Stimulated activated CD8-positive, alpha-beta memory T cell treated with anti-CD3 and anti-CD28 coated beads, Interleukin-7, amount 100 ng/mL, for 48 hours (primary cell): ENCODE measurements at regions not wholly inside any gene's neighbourhood (a gene's known extent, or its start where the extent isn't known, plus 50 kb on each side); places are given as distances from the start of the nearest gene placed in this dataset.

Experiments
- DNase-seq, 2 donors: peaks; one replicate each; pipeline ENCODE4 v3.0.0-alpha.2; 2020; ENCODE audit warnings: low read depth in 1 of 2; ENCODE audit errors: extremely low read depth in 1 of 2

DNA sequence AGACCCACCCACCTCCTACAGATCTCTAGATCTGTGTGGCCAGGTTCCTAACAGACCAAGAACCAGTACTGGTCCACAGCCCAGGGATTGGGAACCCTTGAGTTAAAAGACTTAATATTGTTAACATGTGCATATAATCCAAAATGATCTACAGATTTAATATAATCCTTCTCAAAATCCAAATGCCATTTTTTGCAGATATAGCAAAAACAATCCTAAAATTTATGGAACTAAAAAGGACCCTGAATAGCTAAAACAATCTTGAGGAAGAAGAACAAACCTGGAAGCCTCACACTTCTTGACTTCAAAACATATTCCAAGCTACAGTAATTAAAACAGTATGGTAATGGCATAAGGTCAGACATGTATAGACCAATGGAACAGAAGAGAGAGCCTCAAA lies 206.9 kb upstream of the SIX2 start:
- no peak for DNase-seq

DNA sequence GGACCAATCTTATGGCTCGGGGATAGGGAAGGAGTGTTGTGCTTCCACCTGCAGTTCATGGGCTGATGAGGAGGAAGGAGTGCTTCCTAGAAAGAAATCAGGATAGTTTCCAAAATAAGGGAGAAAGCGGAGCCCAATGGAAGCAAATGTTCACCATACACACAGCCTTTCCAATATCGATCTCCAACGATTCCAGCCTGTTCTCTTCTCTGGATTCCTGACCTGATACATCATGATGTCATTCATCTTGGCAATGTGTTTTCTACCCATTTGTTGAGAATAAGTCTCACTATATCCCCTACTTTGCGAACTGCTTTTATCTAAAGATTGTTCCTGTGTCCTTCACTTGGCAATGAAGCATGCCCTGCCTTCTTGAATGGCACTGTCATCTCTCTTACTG lies 205.3 kb upstream of the SIX2 start:
- DNase-seq = no peak

DNA sequence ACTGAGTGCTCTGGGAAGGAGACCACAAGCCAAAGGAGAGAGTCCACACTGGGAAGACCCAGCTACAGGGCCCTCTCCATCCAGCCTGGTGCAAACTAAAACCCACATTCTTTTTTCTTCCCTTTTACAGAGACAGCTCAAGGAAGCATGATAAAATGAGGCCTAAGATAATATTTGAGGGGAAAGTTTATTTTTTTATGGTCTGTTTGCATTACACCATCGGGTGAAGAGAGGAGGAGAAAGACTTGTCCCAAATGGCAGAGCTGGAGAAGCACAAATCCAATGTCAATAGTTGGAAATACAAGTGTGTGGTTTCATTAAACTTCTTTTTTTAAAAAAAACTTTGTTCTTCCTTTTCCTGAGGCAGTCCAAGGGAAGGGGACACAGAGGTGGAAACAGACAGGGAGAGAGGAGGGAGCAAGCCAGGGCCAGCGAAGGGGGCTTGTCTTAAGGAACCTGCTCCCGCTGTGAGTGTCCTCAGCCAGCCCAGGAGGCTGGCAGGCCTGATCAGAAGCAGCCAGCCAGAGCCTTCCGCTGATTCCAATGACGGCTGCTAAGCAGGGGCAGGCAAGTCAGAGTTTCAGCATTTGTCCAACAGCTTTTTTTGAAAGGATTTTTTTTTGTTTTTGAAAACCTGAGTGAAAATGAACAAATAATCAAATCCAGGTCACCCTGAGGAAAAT lies 203.8 kb upstream of the SIX2 start:
- no peak for DNase-seq

DNA sequence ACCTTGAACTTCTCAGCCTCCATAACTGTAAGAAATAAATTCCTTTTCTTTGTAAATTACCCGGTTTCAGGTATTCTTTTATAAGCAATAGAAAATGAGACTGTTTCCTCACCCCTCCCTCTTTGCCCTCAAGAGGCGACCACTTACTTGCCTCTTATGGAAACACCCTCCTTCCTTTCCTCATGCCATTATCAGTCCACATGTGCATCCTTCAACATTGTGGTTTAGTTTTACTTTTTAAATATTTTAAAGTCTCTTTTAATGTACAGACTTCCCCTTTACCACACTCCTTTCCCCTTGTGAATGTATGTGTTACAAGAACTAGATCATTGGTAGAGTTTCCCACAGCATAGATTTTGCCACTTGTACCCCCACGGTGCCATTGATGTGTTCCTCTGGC lies 202.4 kb upstream of the SIX2 start:
- DNase-seq = no peak

DNA sequence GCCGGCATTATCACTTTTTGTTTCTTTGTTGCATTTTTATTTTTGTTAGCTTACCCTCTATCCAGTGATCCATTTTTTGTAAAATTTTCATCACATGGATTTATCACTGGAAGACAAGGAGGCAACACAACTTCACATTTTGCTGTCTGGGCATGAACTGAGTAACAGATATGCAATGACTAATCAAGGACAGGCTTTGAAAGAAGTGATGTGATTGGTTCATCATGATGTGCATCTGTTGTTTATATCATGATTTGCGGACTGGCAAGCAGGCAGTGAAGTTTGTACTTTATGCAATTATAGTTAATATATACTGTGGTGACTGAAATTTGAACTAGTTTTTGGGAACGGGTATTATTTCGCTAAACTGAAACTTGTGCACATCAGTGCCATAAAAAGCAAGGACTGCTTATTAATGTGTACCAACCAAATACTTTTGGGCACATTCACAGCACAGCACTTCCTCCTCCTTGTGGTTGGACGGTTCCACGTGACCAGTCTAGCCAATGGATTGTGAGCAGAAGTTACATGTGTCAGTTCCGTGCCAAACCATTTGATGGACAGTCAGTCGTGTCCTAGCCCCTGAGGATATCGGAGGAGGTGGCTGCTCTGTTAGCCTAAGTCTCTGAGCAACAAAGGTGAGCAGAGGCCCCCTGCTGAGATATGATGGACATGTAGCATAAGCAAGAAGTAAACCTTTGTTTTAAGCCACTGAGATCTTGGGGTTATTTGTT lies 201.4 kb upstream of the SIX2 start:
- DNase-seq = no peak

DNA sequence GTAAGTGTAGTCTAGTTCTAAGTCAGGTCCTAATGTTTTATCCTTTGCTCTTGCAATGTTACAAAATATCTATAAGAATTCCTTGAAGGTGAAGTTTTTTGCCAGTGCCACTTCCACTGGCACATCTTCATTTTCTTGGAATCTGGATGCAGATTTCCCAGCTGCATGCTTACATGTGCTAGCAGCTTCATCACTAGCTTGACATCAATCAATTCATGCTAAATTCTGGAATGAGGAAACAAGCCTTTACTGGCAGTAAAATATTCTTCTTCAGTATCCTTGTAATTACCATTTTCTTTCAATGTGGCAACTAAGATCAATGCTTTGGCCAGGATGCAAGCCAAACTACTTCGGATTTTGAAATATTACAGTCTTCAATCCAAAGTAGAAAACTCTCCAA lies 200.6 kb upstream of the SIX2 start:
- DNase-seq = no peak

DNA sequence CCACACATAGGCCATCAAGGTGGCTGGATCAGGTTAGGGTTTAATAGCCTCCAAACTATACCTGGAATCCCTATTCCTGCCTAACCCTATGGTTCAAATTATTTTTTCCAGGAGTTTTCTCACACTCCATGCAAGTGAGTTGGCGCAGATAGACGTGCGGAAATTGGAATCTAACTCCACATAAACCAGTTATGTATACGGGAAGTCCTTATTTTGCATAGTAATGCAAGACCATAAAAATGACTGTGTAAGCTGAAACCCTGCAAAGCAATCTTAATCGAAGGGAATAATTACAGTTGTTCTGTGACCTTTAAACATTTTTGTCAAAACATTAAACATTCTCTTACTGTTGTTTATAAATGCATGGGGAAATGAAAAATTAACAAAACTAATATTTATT lies 200.1 kb upstream of the SIX2 start:
- DNase-seq = no peak

DNA sequence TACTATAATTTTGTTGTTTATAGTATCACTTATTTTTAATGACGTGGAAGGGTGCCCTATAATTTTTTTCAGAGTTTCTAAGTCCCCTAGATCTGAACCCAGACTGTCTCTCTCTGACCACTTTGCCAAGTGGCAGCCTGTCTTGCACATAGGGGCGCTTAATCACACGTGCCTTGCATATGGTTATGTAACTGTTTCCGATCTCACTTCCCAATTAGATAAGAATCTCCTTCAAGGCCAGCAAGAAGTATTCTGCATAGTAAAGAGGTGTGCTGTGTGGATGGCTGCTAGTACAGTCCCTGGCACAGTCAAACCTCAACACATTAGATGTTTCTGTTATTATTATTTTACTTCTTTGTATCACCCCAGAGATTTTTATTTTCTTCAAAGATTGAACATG lies 197.8 kb upstream of the SIX2 start:
- DNase-seq = no peak

DNA sequence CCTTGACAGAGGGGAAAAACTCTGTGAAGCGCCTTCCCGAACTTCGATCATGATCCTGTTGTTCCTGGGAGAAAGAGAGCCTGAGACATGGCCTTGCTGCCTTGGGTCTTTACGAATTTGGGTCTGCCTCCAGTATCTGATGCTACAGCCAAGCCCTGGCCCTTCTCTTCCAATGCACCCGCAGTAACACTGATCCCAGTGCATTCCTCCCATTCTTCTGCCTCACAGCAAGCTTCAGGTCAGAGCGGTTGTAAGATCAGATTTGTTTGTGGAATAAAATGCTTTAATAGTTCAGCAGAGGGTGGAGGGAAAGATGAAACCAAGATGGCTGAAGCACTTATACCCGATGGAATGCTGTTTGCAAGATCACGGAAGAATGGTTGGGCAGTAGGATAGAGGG lies 196.7 kb upstream of the SIX2 start:
- DNase-seq = no peak

DNA sequence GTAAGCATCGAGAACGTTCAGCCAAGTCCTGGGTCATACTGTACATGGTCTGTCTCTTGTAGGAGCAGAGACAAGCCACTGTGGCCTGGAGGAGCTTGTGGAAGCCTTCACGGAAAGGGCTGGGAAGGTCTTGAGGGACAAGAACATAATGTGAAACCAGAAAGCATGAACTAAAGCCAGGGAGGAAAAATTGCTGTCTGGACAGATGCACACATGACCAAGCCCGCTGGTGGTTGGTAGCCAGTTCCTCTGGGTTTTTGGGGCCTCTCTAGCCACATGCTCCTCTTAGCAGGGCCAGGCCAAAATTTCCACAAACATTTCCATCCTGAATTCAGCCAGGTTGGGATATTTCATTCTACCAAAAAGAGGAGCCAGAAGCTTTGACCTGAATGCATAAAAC lies 196.2 kb upstream of the SIX2 start:
- no peak for DNase-seq

DNA sequence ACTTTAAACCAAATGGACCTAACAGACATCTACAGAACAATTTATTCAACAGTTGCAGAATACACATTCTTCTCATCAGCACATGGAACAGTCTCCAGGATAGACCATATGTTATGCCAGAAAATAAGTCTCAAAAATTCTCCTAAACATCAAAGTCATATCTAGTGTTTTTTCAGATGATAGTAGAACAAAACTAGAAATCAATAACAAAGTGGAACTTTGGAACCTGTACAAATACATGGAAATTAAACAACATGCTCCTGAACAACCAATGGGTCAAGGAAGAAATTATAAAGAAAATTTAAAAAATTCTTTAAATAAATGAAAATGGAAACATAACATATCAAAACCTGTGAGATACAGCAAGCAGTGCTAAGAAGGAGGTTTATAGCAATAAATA lies 194.1 kb upstream of the SIX2 start:
- no peak for DNase-seq

DNA sequence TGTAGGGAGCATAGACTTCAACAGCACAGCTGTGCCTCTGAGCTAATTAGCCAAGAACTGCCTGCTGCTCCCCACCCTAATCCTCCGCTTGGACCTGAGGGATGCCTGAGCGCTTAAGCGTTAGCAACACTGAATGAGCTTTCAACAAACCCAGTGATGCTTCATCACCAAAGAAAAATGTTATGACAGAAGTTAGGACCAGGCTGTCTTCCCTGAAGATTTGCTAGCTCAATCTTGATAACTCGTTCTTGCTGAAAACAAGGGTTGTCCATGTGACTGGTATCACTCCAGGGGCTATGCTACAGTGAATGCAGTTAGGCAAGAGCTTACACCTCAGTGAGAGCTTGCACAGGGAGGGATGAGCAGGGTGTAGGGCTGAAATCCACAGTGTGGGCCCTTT lies 190.7 kb upstream of the SIX2 start:
- no peak for DNase-seq

DNA sequence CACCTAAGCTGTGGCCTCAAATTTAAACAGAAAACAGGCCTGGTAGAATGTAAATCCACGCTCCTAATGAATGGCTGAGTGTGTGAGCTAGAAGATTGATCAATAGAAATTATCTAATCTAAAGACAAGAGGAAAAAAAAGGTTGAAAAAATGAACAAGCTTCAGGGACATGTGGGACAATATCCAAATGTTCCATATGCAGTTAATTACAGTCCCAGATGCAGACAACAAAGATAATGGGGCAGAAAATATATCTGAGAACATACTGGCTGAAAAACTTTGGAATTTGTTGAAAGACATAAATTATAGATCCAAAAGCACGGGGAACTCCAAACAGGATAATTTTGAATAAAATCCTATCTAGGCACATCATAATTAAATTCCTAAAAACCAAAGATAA lies 186.7 kb upstream of the SIX2 start:
- no peak for DNase-seq

DNA sequence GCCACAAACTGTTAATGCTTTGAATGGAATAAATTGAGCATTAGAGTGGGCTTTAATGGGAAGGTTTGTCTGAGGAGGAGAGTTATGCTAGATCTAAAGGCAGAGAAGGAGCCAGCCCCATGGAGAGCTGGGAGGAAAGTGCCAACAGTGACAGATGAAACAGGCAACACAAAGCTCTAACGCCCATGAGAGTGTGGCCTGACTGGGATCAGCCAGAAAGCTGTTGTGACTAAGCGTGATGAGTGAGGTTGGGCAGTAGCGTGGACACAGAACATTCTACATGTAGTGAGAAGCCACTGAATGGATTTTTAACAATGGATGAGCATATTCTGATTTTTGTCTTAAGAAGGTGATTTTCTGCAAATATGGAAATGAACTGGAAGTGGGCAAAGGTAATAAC lies 185.3 kb upstream of the SIX2 start:
- no peak for DNase-seq

DNA sequence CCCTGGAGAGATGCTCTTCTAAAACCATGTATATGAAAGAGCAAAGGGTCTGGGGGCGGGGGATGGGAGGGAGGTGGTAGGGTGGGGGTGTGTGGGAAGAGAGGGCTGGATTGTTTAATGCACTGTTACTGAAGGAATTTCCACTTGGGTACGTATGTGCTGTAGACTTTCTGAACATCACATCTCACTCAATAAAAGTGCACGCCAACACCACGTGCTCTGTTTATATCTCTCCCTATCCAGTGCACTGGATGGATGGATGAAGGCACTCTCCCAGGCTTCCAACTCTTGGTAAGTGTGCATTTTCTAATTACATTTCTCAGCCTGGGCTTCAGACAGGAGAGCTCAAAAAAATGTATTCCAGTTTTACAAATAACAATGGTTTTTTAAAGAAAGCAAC lies 184.3 kb upstream of the SIX2 start:
- no peak for DNase-seq

DNA sequence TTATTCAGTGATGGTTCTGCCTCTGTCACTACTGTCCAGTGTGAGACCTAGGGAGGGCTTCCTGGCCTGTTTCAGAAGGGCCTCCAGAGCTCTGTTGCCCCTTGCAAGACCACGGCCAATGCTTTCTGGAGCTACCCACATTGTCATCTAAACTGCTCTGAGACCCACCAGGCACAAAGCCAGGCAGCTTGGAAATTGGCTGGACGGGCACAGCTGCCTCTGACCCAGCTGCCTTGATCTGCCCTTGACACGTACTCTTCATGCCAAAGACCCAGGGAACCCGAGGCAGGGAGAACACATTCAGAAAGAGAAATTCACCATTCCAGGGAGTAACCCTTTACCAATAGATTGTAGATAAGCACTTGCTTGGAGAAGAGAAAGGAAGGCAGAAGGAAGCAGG lies 183.7 kb upstream of the SIX2 start:
- no peak for DNase-seq

DNA sequence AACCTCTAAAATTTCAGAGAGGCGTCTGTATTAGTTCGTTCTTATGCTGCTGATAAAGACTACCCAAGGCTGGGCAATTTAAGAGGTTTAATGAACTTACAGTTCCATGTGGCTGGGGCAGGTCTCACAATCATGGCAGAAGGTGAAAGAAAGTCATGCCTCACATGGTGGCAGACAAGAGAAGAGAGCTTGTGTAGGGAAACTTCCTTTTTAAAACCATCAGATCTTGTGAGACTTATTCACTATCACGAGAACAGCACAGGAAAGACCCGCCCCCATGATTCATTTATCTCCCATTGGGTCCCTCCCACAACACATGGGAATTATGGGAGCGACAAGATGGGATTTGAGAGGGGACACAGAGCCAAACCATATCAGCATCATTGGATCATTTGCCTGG lies 183.2 kb upstream of the SIX2 start:
- DNase-seq = no peak

DNA sequence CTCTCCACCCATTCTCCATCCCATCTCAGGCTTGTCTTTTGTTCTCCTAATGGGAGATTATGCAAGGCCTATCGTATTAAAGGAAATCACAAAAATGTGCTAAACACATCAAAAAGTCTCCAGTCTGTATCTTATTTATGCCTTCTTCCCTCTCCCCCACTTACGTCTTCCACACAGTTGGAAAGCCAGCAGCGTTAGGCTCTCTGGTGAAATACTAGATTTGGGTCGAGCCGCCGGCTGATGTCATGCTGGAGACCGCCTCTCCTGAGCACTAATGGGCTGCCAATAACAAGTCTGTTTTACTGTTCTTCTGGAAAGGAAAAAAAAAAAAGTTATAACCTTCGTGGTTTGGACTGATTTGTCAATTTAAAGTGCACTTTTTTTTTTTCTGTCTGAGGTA lies 182.7 kb upstream of the SIX2 start:
- no peak for DNase-seq

DNA sequence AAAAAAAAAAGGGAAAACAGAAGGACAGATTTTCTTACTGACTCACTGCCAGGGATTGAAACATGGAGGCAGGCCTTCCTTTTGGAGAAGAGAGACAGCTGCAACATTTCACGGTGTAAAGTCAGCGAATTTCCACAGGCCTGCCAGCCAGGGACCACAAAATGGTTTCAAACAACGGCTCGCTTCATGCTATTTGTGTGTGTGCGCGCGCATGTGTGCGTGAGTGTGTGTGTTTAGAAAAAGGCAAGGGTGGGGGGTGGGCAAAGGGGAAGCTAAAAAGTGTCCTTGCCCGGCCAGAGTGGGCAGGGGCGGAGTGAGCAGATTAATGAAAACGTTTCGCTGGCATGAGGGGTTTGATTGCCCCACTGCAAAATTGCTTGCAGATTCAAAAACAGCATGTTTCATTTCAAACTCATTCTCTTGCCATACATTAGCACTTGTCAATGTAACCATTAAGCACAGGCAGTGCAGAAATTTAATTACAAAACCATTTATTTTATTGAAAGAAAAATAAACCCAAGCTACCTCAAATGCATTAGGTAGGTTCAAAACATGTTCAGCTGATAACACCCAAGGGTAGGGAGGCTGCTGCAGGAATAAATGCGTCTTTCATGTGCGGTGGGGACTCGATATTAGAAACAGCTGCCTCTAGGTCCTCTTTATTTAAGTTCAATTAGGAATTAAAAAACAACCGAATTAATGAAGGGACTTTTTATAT lies 182.1 kb upstream of the SIX2 start:
- DNase-seq = no peak

DNA sequence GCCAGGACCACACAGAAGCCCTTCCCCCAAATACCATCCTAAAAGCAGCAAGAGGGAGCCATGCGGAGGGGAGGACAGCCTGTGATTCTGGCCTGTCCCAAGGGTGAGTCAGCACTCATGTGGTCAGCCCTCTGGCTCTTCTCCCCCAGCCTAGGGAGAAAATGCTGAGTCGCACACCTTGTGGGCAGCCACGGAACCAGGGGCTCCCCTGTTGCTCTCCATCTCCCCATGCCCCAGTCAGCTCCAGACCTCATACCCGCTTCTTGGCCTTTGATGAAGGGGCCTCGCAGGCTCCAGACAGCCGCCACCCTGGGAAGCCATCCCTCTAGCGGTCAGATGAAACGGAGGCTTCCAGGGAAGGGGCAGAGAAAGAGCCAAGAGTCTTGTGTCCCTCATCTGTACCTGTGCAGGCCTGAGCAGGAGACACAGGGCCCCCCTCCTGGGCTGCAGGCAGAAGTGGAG lies 181.3 kb upstream of the SIX2 start:
- no peak for DNase-seq

DNA sequence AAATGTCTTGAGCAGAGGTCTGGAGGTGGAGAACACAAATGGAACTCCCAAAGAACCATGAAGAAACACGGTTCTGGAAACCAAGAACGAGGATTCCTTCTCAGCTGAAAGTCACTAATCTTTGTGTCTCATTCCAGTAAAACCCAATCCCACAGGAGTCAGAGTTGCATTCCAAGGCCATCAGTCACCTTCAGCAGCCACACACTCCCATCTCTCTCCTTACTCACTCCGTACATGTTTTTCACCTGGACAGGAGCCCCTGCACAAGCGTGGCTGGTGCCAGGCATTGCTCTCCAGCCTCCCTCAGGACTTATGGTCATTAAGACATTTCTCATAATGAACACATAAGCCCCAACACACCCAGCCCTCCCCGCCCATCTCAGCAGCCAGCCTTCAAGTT lies 175.4 kb upstream of the SIX2 start:
- DNase-seq = no peak

DNA sequence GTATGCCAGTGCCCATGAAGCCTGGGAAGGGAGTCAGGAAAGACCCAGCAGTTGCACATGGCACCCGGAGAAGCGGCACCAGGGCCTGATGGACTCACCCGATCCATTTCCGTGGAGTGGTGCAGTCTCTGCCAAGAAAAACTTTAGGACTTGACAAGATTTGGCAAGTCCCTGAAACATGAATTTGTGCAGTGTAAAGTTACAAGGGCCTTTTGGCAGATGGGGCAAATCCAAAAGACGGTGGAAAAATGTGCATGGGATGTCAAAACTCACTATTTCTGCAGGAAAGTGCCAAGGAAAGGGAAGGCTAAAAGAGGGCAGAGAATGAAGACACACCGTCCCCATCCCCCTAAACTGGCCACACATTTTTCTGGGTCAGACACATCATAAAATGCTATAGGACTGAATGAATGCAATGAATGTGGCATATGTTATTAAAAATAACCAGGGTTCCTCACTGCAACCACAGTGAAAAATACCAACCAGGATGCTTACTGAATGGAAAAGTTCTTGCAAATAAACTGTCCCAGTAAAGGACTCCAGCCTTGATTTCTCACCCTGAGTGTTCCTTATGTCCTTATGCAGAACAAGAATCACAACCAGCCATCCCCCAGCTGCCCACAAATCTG lies 173.5 kb upstream of the SIX2 start:
- no peak for DNase-seq
